ENCODE measurements at regions not wholly inside any gene's neighbourhood (a gene's known extent, or its start where the extent isn't known, plus 50 kb on each side); places are given as distances from the start of the nearest gene placed in this dataset.

GRCh38 chr13:50189450-50189849 is 174.2 kb downstream of the KCNRG start:
- Histone ChIP-seq H3K36me3 (no peaks in the 10 kb centered on the region), H3K4me1 (ENCODE audit: insufficient read depth) (no peaks in the 10 kb centered on the region), H3K4me3 (no peak overlapping the region), H3K27ac (no peak overlapping the region), H3K9me3 (no peaks in the 10 kb centered on the region), H3K27me3 (no peaks in the 10 kb centered on the region)
- intact Hi-C loops (cut with DNase I) = no loop called here
- WGBS, 3 donors = 80 to 94% (median 92%) methylated on average over 2 of the region's 2 CpGs
- no peak for DNase-seq
- TF ChIP-seq, protein P1, sequence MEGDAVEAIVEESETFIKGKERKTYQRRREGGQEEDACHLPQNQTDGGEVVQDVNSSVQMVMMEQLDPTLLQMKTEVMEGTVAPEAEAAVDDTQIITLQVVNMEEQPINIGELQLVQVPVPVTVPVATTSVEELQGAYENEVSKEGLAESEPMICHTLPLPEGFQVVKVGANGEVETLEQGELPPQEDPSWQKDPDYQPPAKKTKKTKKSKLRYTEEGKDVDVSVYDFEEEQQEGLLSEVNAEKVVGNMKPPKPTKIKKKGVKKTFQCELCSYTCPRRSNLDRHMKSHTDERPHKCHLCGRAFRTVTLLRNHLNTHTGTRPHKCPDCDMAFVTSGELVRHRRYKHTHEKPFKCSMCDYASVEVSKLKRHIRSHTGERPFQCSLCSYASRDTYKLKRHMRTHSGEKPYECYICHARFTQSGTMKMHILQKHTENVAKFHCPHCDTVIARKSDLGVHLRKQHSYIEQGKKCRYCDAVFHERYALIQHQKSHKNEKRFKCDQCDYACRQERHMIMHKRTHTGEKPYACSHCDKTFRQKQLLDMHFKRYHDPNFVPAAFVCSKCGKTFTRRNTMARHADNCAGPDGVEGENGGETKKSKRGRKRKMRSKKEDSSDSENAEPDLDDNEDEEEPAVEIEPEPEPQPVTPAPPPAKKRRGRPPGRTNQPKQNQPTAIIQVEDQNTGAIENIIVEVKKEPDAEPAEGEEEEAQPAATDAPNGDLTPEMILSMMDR (IDR thresholded peaks at IDR 0.05) = no peak
- TF ChIP-seq EP300 (IDR thresholded peaks at IDR 0.05) (no peak), POLR2A (IDR thresholded peaks at IDR 0.05) (no peak)

- H3K4me3 ChIP-seq = no peak overlapping the region
- H3K27ac ChIP-seq = no peak overlapping the region
- intact Hi-C loops (cut with DNase I) = no loop called here
- DNase-seq = no peak
- TF ChIP-seq, protein P1 (IDR thresholded peaks at IDR 0.05) = no peak
- TF ChIP-seq EP300 (IDR thresholded peaks at IDR 0.05) = no peak
- TF ChIP-seq POLR2A (IDR thresholded peaks at IDR 0.05) = no peak
- no peaks in the 10 kb centered on the region for H3K36me3 ChIP-seq
- H3K27me3 ChIP-seq = no peaks in the 10 kb centered on the region
- no peaks in the 10 kb centered on the region for H3K9me3 ChIP-seq
- no peaks in the 10 kb centered on the region for H3K4me1 ChIP-seq (ENCODE audit: insufficient read depth)
- 47 to 58% (median 50%) methylated on average over 1 of the region's 1 CpG for WGBS, 3 donors
These were observed 175.8 kb downstream of the KCNRG start for GRCh38 chr13:50191004-50191403.

- Histone ChIP-seq H3K27ac (no peak overlapping the region), H3K9me3 (no peaks in the 10 kb centered on the region), H3K36me3 (no peaks in the 10 kb centered on the region), H3K27me3 (no peaks in the 10 kb centered on the region), H3K4me3 (no peak overlapping the region), H3K4me1 (ENCODE audit: insufficient read depth) (no peaks in the 10 kb centered on the region)
- no peak for DNase-seq
- TF ChIP-seq, protein P1 (IDR thresholded peaks at IDR 0.05) = no peak
- TF ChIP-seq EP300 (IDR thresholded peaks at IDR 0.05) = no peak
- no peak for TF ChIP-seq POLR2A (IDR thresholded peaks at IDR 0.05)
- intact Hi-C loops (cut with DNase I) = no loop called here
- 72 to 86% (median 75%) methylated on average over 1 of the region's 1 CpG for WGBS, 3 donors
These were observed 177.1 kb downstream of the KCNRG start for GRCh38 chr13:50192272-50192813.

GRCh38 chr13:50195045-50195444 is 179.8 kb downstream of the KCNRG start:
- H3K27me3 ChIP-seq = no peaks in the 10 kb centered on the region
- no peaks in the 10 kb centered on the region for H3K9me3 ChIP-seq
- H3K27ac ChIP-seq = no peak overlapping the region
- TF ChIP-seq, protein P1 (IDR thresholded peaks at IDR 0.05) = no peak
- TF ChIP-seq EP300 (IDR thresholded peaks at IDR 0.05) = no peak
- no peak overlapping the region for H3K4me3 ChIP-seq
- intact Hi-C loops (cut with DNase I) = no loop called here
- no peak for DNase-seq
- H3K36me3 ChIP-seq = no peaks in the 10 kb centered on the region
- 69 to 72% (median 71%) methylated on average over 4 of the region's 4 CpGs for WGBS, 3 donors
- H3K4me1 ChIP-seq (ENCODE audit: insufficient read depth) = no peaks in the 10 kb centered on the region

All from ovary (tissue), 7 donors.